ENCODE measurements at regions not wholly inside any gene's neighbourhood (a gene's known extent, or its start where the extent isn't known, plus 50 kb on each side); places are given as distances from the start of the nearest gene placed in this dataset.

DNA sequence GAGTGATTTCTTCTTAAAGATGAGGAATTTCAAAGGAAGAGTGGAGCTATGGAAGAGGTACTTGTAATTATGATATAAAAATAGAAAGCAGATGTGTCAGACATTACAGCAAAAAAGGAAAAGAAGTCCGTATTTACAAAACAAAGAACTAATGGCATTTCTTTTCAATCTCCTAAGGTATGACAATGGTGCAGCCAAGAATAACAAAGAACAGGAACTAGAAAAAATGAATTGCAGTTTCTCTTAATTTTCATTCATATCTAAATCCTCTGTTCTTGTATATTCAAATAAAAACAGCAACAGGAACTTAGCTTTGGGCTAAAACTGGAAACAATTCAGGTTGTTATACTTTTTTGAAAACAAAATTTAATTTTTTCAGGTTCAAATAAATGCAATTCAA is 105.1 kb downstream of the SPRY1 start:
- no peak for DNase-seq
- Histone ChIP-seq H3K4me3 (no peak overlapping the region), H3K27ac (no peak overlapping the region), H3K27me3 (ENCODE audit: insufficient read depth in 3 of 3, low read length in 2 of 3) (no peaks in the 10 kb centered on the region), H3K36me3 (ENCODE audit: insufficient read depth in 1 of 2, low read depth in 1 of 2) (no peaks in the 10 kb centered on the region), H3K9me3 (no peaks in the 10 kb centered on the region), H3K4me1 (peaks cover 8% of the 10 kb centered on the region)
- intact Hi-C loops (cut with DNase I): loop anchor here in 1 of 2 donors (5.0 kb wide), 1 partner anchor 84 kb away; no protein-coding TSS in a partner anchor
- TF ChIP-seq, protein P1, sequence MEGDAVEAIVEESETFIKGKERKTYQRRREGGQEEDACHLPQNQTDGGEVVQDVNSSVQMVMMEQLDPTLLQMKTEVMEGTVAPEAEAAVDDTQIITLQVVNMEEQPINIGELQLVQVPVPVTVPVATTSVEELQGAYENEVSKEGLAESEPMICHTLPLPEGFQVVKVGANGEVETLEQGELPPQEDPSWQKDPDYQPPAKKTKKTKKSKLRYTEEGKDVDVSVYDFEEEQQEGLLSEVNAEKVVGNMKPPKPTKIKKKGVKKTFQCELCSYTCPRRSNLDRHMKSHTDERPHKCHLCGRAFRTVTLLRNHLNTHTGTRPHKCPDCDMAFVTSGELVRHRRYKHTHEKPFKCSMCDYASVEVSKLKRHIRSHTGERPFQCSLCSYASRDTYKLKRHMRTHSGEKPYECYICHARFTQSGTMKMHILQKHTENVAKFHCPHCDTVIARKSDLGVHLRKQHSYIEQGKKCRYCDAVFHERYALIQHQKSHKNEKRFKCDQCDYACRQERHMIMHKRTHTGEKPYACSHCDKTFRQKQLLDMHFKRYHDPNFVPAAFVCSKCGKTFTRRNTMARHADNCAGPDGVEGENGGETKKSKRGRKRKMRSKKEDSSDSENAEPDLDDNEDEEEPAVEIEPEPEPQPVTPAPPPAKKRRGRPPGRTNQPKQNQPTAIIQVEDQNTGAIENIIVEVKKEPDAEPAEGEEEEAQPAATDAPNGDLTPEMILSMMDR (IDR thresholded peaks at IDR 0.05): no peak
- no peak for ATAC-seq
- 58 to 65% (median 63%) methylated on average over 1 of the region's 1 CpG for WGBS, 3 donors

DNA sequence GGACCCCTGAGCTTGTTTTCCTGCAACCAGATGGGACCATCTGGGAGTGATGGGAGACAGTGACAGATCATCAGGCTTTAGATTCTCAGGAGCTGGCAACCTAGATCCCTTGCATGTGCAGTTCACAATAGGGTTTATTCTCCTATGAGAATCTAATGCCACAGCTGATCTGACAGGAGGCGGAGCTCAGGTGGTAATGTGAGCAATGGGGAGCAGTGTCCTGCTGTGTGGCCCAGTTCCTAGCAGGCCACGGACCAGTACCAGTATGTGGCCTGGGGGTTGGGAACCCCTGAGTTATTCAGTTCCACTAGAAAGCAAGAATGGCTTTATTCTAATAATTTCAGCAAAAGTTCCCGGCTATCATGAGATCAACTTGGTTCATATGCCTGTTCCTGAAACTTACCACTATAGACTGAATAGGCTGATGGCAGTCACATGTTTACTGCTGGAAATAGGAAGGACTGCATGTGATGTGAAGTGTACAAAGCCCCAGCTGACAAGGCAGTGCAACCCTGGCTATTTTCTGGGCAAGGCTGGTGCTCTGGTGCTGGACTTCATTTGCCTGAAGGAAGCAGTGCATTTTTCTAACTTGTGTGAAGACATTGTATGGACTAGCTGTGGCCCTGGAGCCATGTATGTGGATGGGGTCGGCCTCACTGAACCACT is 107.2 kb downstream of the SPRY1 start:
- TF ChIP-seq, protein P1 (IDR thresholded peaks at IDR 0.05): no peak
- 70 to 94% (median 84%) methylated on average over 4 of the region's 4 CpGs for WGBS, 3 donors
- no peaks in the 10 kb centered on the region for H3K27me3 ChIP-seq (ENCODE audit: insufficient read depth in 3 of 3, low read length in 2 of 3)
- no peak for ATAC-seq
- no peaks in the 10 kb centered on the region for H3K36me3 ChIP-seq (ENCODE audit: insufficient read depth in 1 of 2, low read depth in 1 of 2)
- H3K27ac ChIP-seq: no peak overlapping the region
- intact Hi-C loops (cut with DNase I): loop anchor here in 1 of 2 donors (5.0 kb wide), 1 partner anchor 87 kb away; no protein-coding TSS in a partner anchor
- DNase-seq: no peak
- no peak overlapping the region for H3K4me3 ChIP-seq
- no peaks in the 10 kb centered on the region for H3K9me3 ChIP-seq
- peaks cover 8% of the 10 kb centered on the region for H3K4me1 ChIP-seq

DNA sequence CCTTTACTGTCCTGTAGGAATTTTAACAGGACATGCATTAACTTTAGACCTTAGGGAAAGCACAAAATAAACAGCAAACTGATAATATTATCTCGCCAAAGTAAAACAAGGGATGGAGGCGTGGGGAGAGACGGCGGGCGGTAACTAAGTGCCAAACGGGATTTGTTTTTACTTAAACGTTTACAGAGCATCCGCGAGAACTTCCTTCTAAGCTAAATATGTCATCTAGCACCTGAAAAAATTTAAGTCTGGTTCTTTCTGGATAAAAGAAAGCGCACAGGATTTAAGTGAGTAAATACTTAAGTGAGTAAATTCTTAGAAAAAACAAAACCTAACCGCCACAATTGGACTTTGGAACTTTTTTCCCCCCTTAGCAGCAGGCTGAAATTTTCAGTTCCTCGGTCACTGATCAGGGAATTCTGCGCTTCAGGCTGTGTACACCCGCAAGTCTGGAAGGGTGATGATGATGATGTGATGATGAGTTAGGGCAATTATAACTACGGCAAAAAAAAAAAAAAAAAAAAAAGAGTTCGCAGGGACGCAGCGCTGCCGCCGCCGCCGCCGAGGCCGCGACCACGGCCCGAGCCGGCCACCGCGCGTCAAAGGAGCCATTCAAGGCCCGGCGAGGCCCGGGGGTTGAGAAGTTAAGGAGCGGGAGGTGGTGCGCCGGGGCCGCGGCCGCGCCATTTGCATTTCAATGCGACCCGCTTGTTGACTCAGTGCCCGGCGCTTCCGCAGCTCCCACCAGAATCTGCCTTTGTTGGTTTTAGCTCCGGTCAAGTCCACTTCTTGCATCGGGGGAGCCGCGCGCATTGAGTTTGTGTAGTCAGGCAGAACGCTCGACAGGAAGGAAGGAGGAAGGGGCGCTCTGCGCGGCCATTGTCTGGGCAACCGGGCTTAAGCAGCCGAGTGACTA is 108.8 kb downstream of the SPRY1 start:
- peak overlapping the region; percentile 78 for H3K27ac ChIP-seq
- DNase-seq (peak; percentile 67 to 76), ATAC-seq (peak; percentile 74 to 89 (median 78))
- TF ChIP-seq, protein P1 (IDR thresholded peaks at IDR 0.05): no peak
- no peaks in the 10 kb centered on the region for H3K36me3 ChIP-seq (ENCODE audit: insufficient read depth in 1 of 2, low read depth in 1 of 2)
- 4 to 9% (median 5%) methylated on average over 44 to 58 of the region's 58 CpGs for WGBS, 3 donors
- H3K4me3 ChIP-seq: peak overlapping the region; percentile 85
- intact Hi-C loops (cut with DNase I): no loop called here
- no peaks in the 10 kb centered on the region for H3K9me3 ChIP-seq
- H3K27me3 ChIP-seq (ENCODE audit: insufficient read depth in 3 of 3, low read length in 2 of 3): no peaks in the 10 kb centered on the region
- peaks cover 8% of the 10 kb centered on the region for H3K4me1 ChIP-seq

DNA sequence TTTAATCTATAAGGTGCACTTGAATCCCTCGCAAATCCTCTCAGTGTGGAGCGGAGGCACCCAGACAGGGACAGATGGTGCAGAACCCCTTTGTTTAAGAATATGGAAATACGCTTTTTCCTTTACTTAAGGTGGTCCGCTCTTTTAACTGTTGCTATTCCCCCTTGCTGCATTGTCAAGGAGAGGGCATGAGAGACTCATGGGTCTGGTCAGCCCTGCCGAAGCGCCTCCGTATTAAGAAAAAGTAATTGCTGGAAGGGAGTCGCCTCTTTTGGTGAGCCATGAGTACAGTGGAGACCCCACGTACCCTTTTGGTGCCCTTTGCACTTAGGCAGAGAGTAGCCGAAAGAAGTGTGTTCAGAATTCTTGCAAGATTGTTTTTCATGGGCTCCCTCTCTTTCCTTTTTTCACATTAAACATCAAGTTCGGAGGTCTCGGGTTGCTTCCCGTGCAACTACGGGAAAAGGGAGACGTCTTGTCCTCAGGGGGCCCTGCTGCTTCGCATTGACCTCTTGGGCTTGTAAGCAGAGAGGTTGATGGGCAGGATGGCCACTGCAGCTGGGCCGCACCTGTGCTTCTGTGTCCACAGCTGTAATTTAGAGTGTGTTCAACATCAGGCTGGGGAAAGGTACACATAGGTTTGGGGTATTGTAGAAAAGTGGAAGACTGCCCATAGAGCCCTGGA is 109.6 kb downstream of the SPRY1 start:
- TF ChIP-seq, protein P1 (IDR thresholded peaks at IDR 0.05): no peak
- WGBS, 3 donors: 35 to 57% (median 39%) methylated on average over 17 of the region's 17 CpGs
- peak overlapping the region; percentile 78 for H3K27ac ChIP-seq
- H3K36me3 ChIP-seq (ENCODE audit: insufficient read depth in 1 of 2, low read depth in 1 of 2): no peaks in the 10 kb centered on the region
- H3K9me3 ChIP-seq: no peaks in the 10 kb centered on the region
- peak overlapping the region; percentile 85 for H3K4me3 ChIP-seq
- peaks cover 8% of the 10 kb centered on the region for H3K4me1 ChIP-seq
- ATAC-seq (peak in 2 of 4 donors; percentile 48 to 49), DNase-seq (no peak)
- intact Hi-C loops (cut with DNase I): no loop called here
- no peaks in the 10 kb centered on the region for H3K27me3 ChIP-seq (ENCODE audit: insufficient read depth in 3 of 3, low read length in 2 of 3)

All from psoas muscle (tissue), 7 donors.